Spinal cord (tissue), 9 donors: ENCODE measurements at regions not wholly inside any gene's neighbourhood (a gene's known extent, or its start where the extent isn't known, plus 50 kb on each side); places are given as distances from the start of the nearest gene placed in this dataset.
A peak's percentile ranks its signal among the peaks of the same experiment; 100 is the strongest.

ENCODE experiments used
- DNase-seq, 6 donors: peaks; one replicate each; pipeline versions ENCODE4 v3.0.0 to v3.0.0-alpha.2; 2013 to 2015; ENCODE audit warnings: low spot score in 6 of 6, low read depth in 4 of 6
- H3K27ac ChIP-seq: one replicate; pipeline ENCODE4 v1.5.1; 2013; ENCODE audit warnings: low read depth, low read length, control low read depth
- H3K27me3 ChIP-seq: one replicate; pipeline ENCODE4 v1.6.1; 2013; ENCODE audit warnings: low read length; ENCODE audit not compliant: control insufficient read depth, insufficient read depth
- H3K36me3 ChIP-seq: one replicate; pipeline ENCODE4 v1.6.1; 2013; ENCODE audit warnings: low read length; ENCODE audit not compliant: control insufficient read depth, insufficient read depth
- H3K4me1 ChIP-seq: one replicate; pipeline ENCODE4 v1.6.1; 2013; ENCODE audit warnings: low read length; ENCODE audit not compliant: control insufficient read depth, insufficient read depth
- H3K4me3 ChIP-seq: one replicate; pipeline ENCODE4 v1.5.1; 2013; ENCODE audit warnings: low read depth, low read length, control low read depth
- H3K9me3 ChIP-seq: one replicate; pipeline ENCODE4 v1.6.1; 2013; ENCODE audit warnings: low read length; ENCODE audit not compliant: control insufficient read depth, insufficient read depth
- WGBS: methylation state at CpG from one replicate; pipeline ENCODE4 v1.1.5; 2013; ENCODE audit warnings: missing lambda C conversion rate; ENCODE audit not compliant: insufficient coverage; 5-methylcytosine and 5-hydroxymethylcytosine counted together
- donor health status: healthy.

- DNase-seq = peak in 1 of 6 donors; percentile 30
- Histone ChIP-seq H3K4me1 (no peaks in the 10 kb centered on the region), H3K27me3 (no peaks in the 10 kb centered on the region), H3K4me3 (no peak overlapping the region), H3K9me3 (no peaks in the 10 kb centered on the region), H3K27ac (no peak overlapping the region), H3K36me3 (no peaks in the 10 kb centered on the region)
- 72% methylated on average over 2 of the region's 9 CpGs for WGBS
These were observed 202.2 kb upstream of the CCN2 start for GRCh38 chr6:132153221-132153898.

- H3K9me3 ChIP-seq = no peaks in the 10 kb centered on the region
- no peak overlapping the region for H3K27ac ChIP-seq
- no peaks in the 10 kb centered on the region for H3K27me3 ChIP-seq
- no peaks in the 10 kb centered on the region for H3K4me1 ChIP-seq
- H3K36me3 ChIP-seq = no peaks in the 10 kb centered on the region
- no peak overlapping the region for H3K4me3 ChIP-seq
- no peak for DNase-seq
- 59% methylated on average over 2 of the region's 2 CpGs for WGBS
These were observed 196.4 kb upstream of the CCN2 start for GRCh38 chr6:132147530-132148011.

DNA sequence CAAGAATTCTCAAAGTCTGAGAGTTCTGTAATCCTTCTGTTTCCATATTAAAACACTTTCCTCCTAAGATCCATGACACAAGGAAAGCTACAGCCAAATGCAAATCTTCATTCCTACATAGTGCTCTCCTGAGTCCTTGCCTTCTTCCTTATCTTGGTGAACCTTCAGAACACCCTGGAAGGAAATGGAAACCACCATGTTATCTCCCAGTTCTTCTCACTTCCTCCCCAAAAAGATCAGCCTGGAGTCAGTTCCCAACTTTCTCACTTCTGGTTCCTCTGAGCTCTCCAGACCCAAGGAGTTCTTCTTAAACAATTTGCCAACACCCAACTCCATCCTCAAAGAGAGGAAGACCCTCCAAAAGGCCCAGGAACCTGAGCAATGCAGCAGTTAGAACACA, 193.3 kb upstream of the CCN2 start:
- H3K4me1 ChIP-seq = no peaks in the 10 kb centered on the region
- no peaks in the 10 kb centered on the region for H3K9me3 ChIP-seq
- H3K27ac ChIP-seq = no peak overlapping the region
- no peaks in the 10 kb centered on the region for H3K27me3 ChIP-seq
- H3K36me3 ChIP-seq = no peaks in the 10 kb centered on the region
- no peak for DNase-seq
- no peak overlapping the region for H3K4me3 ChIP-seq

- DNase-seq = no peak
- no peak overlapping the region for H3K4me3 ChIP-seq
- 57% methylated on average over 1 of the region's 1 CpG for WGBS
- no peaks in the 10 kb centered on the region for H3K36me3 ChIP-seq
- no peak overlapping the region for H3K27ac ChIP-seq
- H3K9me3 ChIP-seq = no peaks in the 10 kb centered on the region
- no peaks in the 10 kb centered on the region for H3K27me3 ChIP-seq
- no peaks in the 10 kb centered on the region for H3K4me1 ChIP-seq
These were observed 192.1 kb upstream of the CCN2 start for GRCh38 chr6:132143258-132143657.

GRCh38 chr6:132142768-132143167, 191.6 kb upstream of the CCN2 start:
- no peaks in the 10 kb centered on the region for H3K4me1 ChIP-seq
- no peak overlapping the region for H3K4me3 ChIP-seq
- H3K27ac ChIP-seq = no peak overlapping the region
- no peak for DNase-seq
- H3K36me3 ChIP-seq = no peaks in the 10 kb centered on the region
- no peaks in the 10 kb centered on the region for H3K9me3 ChIP-seq
- H3K27me3 ChIP-seq = no peaks in the 10 kb centered on the region

GRCh38 chr6:132142308-132142707, 191.1 kb upstream of the CCN2 start:
- no peaks in the 10 kb centered on the region for H3K9me3 ChIP-seq
- H3K27me3 ChIP-seq = no peaks in the 10 kb centered on the region
- DNase-seq = no peak
- no peak overlapping the region for H3K4me3 ChIP-seq
- no peak overlapping the region for H3K27ac ChIP-seq
- no CpG with 5 or more reads among the region's 1 CpG for WGBS
- no peaks in the 10 kb centered on the region for H3K36me3 ChIP-seq
- no peaks in the 10 kb centered on the region for H3K4me1 ChIP-seq

GRCh38 chr6:132140189-132140588, 189.0 kb upstream of the CCN2 start:
- no peaks in the 10 kb centered on the region for H3K9me3 ChIP-seq
- H3K4me1 ChIP-seq = no peaks in the 10 kb centered on the region
- 68% methylated on average over 2 of the region's 3 CpGs for WGBS
- no peaks in the 10 kb centered on the region for H3K36me3 ChIP-seq
- H3K27me3 ChIP-seq = no peaks in the 10 kb centered on the region
- no peak overlapping the region for H3K27ac ChIP-seq
- no peak overlapping the region for H3K4me3 ChIP-seq
- DNase-seq = peak in 2 of 6 donors; percentile 78 to 87

- no peak overlapping the region for H3K4me3 ChIP-seq
- no peaks in the 10 kb centered on the region for H3K9me3 ChIP-seq
- no peaks in the 10 kb centered on the region for H3K27me3 ChIP-seq
- H3K36me3 ChIP-seq = no peaks in the 10 kb centered on the region
- no peaks in the 10 kb centered on the region for H3K4me1 ChIP-seq
- no peak overlapping the region for H3K27ac ChIP-seq
- DNase-seq = no peak
- WGBS = 100% methylated on average over 1 of the region's 2 CpGs
These were observed 188.4 kb upstream of the CCN2 start for GRCh38 chr6:132139611-132140010.

DNA sequence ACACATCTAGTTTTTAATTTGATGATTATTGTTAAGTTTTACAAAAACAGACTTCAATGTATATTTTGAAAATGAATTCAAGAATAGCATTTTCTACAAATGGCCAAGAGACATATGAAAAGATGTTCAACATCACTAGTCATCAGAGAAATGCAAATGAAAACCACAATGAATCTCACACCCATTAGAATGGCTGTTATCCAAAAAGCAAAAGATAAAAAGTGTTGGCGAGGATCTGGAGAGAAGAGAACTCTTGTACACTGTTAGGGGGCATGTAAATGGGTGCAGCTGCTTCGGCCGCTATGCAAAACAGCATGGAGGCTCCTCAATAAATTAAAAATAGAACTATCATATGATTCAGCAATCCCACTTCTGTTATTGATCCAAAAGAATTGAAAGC, 185.8 kb upstream of the CCN2 start:
- Histone ChIP-seq H3K27me3 (no peaks in the 10 kb centered on the region), H3K4me1 (no peaks in the 10 kb centered on the region), H3K36me3 (no peaks in the 10 kb centered on the region), H3K27ac (no peak overlapping the region), H3K4me3 (no peak overlapping the region), H3K9me3 (no peaks in the 10 kb centered on the region)
- WGBS = no CpG with 5 or more reads among the region's 3 CpGs
- DNase-seq = no peak

- 100% methylated on average over 2 of the region's 6 CpGs for WGBS
These were observed 184.2 kb upstream of the CCN2 start for GRCh38 chr6:132135409-132135808.

More at GRCh38 chr6:132135409-132135808, 184.2 kb upstream of the CCN2 start:
- Histone ChIP-seq H3K9me3 (no peaks in the 10 kb centered on the region), H3K27me3 (no peaks in the 10 kb centered on the region), H3K27ac (no peak overlapping the region), H3K4me3 (no peak overlapping the region), H3K36me3 (no peaks in the 10 kb centered on the region), H3K4me1 (peaks cover 7% of the 10 kb centered on the region)
- DNase-seq = no peak
